Putamen (tissue), 1 donor: ENCODE measurements at regions not wholly inside any gene's neighbourhood (a gene's known extent, or its start where the extent isn't known, plus 50 kb on each side); places are given as distances from the start of the nearest gene placed in this dataset.

Experiments used
- DNase-seq: peaks from one replicate; pipeline ENCODE4 v3.0.0-alpha.2; 2016; ENCODE audit warnings: low spot score

- DNase-seq: no peak
Observed at GRCh38 chr4:182189103-182189878, 53.9 kb upstream of the TENM3 start.

GRCh38 chr4:182190306-182190705 lies 52.9 kb upstream of the TENM3 start:
- no peak for DNase-seq

- DNase-seq: no peak
Observed at GRCh38 chr4:182192511-182193181, 50.6 kb upstream of the TENM3 start.

GRCh38 chr4:182193311-182193710 lies 49.9 kb upstream of the TENM3 start:
- DNase-seq: no peak
